ENCODE measurements at regions not wholly inside any gene's neighbourhood (a gene's known extent, or its start where the extent isn't known, plus 50 kb on each side); places are given as distances from the start of the nearest gene placed in this dataset.

GRCh38 chr9:14467675-14468374, 153.9 kb upstream of the NFIB start:
- Histone ChIP-seq H3K36me3 (no peaks in the 10 kb centered on the region), H3K4me3 (no peak overlapping the region), H3K4me1 (no peaks in the 10 kb centered on the region), H3K27me3 (no peaks in the 10 kb centered on the region), H3K9me3 (no peaks in the 10 kb centered on the region), H3K27ac (replicated peaks in 1 of 4) (no peak overlapping the region)
- WGBS, result 91% methylated on average over 3 of the region's 3 CpGs
- DNase-seq (ENCODE audit: extremely low spot score), result no peak
- intact Hi-C loops (cut with DNase I), result no loop called here
- no peak for TF ChIP-seq EP300 (IDR thresholded peaks at IDR 0.05)
- TF ChIP-seq POLR2AphosphoS5 (IDR thresholded peaks at IDR 0.05), result no peak
- TF ChIP-seq CTCF (IDR thresholded peaks at IDR 0.05), result no peak
- TF ChIP-seq POLR2A (IDR thresholded peaks at IDR 0.05; ENCODE audit: low read depth), result no peak

- no peaks in the 10 kb centered on the region for H3K27me3 ChIP-seq
- no peaks in the 10 kb centered on the region for H3K4me1 ChIP-seq
- H3K27ac ChIP-seq (replicated peaks in 1 of 4), result no peak overlapping the region
- DNase-seq (ENCODE audit: extremely low spot score), result no peak
- no peaks in the 10 kb centered on the region for H3K36me3 ChIP-seq
- no peaks in the 10 kb centered on the region for H3K9me3 ChIP-seq
- intact Hi-C loops (cut with DNase I), result no loop called here
- no peak for TF ChIP-seq POLR2A (IDR thresholded peaks at IDR 0.05; ENCODE audit: low read depth)
- no peak for TF ChIP-seq POLR2AphosphoS5 (IDR thresholded peaks at IDR 0.05)
- TF ChIP-seq EP300 (IDR thresholded peaks at IDR 0.05), result no peak
- TF ChIP-seq CTCF (IDR thresholded peaks at IDR 0.05), result no peak
- no peak overlapping the region for H3K4me3 ChIP-seq
- WGBS, result 90% methylated on average over 4 of the region's 4 CpGs
Measured at GRCh38 chr9:14466828-14467227, 152.9 kb upstream of the NFIB start.

- intact Hi-C loops (cut with DNase I), result no loop called here
- 75% methylated on average over 7 of the region's 7 CpGs for WGBS
Measured at GRCh38 chr9:14466429-14466818, 152.5 kb upstream of the NFIB start.

GRCh38 chr9:14462950-14463349, 149.0 kb upstream of the NFIB start:
- intact Hi-C loops (cut with DNase I), result no loop called here

More at GRCh38 chr9:14466429-14466818, 152.5 kb upstream of the NFIB start:
- no peak overlapping the region for H3K27ac ChIP-seq (replicated peaks in 1 of 4)
- no peak for TF ChIP-seq EP300 (IDR thresholded peaks at IDR 0.05)
- TF ChIP-seq POLR2A (IDR thresholded peaks at IDR 0.05; ENCODE audit: low read depth), result no peak
- no peak for TF ChIP-seq CTCF (IDR thresholded peaks at IDR 0.05)
- no peak for TF ChIP-seq POLR2AphosphoS5 (IDR thresholded peaks at IDR 0.05)
- H3K9me3 ChIP-seq, result no peaks in the 10 kb centered on the region
- no peaks in the 10 kb centered on the region for H3K4me1 ChIP-seq
- no peaks in the 10 kb centered on the region for H3K36me3 ChIP-seq
- no peak for DNase-seq (ENCODE audit: extremely low spot score)
- H3K4me3 ChIP-seq, result no peak overlapping the region
- H3K27me3 ChIP-seq, result no peaks in the 10 kb centered on the region

More at GRCh38 chr9:14462950-14463349, 149.0 kb upstream of the NFIB start:
- no peak overlapping the region for H3K27ac ChIP-seq (replicated peaks in 1 of 4)
- no peaks in the 10 kb centered on the region for H3K27me3 ChIP-seq
- 85% methylated on average over 1 of the region's 1 CpG for WGBS
- no peaks in the 10 kb centered on the region for H3K36me3 ChIP-seq
- DNase-seq (ENCODE audit: extremely low spot score), result no peak
- TF ChIP-seq EP300 (IDR thresholded peaks at IDR 0.05) (no peak), POLR2AphosphoS5 (IDR thresholded peaks at IDR 0.05) (no peak), POLR2A (IDR thresholded peaks at IDR 0.05; ENCODE audit: low read depth) (no peak), CTCF (IDR thresholded peaks at IDR 0.05) (no peak)
- H3K4me1 ChIP-seq, result no peaks in the 10 kb centered on the region
- H3K9me3 ChIP-seq, result no peaks in the 10 kb centered on the region
- no peak overlapping the region for H3K4me3 ChIP-seq
